ENCODE measurements at regions not wholly inside any gene's neighbourhood (a gene's known extent, or its start where the extent isn't known, plus 50 kb on each side); places are given as distances from the start of the nearest gene placed in this dataset.

DNA sequence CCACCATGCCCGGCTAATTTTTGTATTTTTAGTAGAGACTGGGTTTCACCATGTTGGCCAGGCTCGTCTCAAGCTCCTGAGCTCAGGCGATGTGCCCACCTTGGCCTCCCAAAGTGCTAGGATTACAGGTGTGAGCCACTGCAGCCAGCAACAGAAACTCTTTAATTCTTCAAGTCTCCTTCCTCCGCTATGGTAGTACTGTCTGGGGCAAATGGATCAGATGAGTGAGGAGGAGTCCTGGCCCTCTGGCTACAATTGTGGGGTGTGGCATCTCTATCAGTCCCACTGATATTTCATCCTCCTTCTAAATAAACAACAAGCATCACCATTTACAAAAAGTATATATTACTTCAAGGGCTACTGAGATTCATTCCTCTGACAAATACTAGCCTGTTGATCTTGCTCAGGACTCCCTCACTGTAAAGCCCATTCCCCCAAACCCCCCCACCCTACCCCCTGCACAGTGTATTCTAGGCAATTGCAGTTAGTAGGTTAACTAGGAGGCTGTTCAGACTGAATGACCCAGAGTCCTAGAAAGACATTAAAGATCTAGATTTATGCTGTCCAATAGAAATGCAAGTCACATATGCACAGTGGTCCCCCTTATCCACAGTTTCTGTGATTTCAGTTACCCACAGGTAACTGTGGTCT is 71.2 kb upstream of the STAM2 start:
- DNase-seq: no peak
- Mint-ChIP-seq H3K4me1 (peaks cover 25% of the 10 kb centered on the region), H3K27me3 (ENCODE audit: low read depth, poor library complexity) (peaks cover 6% of the 10 kb centered on the region), H3K36me3 (ENCODE audit: low read depth) (no peaks in the 10 kb centered on the region), H3K9me3 (no peaks in the 10 kb centered on the region), H3K4me3 (no peak overlapping the region), H3K27ac (no peak overlapping the region)
- TF ChIP-seq, protein P1, sequence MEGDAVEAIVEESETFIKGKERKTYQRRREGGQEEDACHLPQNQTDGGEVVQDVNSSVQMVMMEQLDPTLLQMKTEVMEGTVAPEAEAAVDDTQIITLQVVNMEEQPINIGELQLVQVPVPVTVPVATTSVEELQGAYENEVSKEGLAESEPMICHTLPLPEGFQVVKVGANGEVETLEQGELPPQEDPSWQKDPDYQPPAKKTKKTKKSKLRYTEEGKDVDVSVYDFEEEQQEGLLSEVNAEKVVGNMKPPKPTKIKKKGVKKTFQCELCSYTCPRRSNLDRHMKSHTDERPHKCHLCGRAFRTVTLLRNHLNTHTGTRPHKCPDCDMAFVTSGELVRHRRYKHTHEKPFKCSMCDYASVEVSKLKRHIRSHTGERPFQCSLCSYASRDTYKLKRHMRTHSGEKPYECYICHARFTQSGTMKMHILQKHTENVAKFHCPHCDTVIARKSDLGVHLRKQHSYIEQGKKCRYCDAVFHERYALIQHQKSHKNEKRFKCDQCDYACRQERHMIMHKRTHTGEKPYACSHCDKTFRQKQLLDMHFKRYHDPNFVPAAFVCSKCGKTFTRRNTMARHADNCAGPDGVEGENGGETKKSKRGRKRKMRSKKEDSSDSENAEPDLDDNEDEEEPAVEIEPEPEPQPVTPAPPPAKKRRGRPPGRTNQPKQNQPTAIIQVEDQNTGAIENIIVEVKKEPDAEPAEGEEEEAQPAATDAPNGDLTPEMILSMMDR (IDR thresholded peaks at IDR 0.05): no peak

DNA sequence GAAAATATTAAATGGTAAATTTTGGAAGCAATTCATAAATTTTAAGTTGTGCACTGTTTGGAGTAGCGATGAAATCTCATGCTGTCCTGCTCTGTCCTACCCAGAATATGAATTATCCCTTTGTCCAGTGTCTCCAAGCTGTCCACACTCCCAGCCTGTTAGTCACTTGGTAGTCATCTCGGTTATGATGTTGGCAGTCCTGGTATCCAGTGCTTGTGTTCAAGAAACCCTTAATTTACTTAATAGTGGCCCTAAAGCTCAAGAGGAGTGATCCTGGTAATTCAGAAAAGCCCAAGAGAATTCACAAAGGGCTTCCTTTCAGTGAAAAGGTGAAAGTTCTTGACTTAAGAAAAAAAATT is 71.8 kb upstream of the STAM2 start:
- peaks cover 6% of the 10 kb centered on the region for H3K27me3 Mint-ChIP-seq (ENCODE audit: low read depth, poor library complexity)
- H3K27ac Mint-ChIP-seq: no peak overlapping the region
- TF ChIP-seq, protein P1 (IDR thresholded peaks at IDR 0.05): no peak
- H3K36me3 Mint-ChIP-seq (ENCODE audit: low read depth): no peaks in the 10 kb centered on the region
- DNase-seq: no peak
- H3K4me3 Mint-ChIP-seq: no peak overlapping the region
- no peaks in the 10 kb centered on the region for H3K9me3 Mint-ChIP-seq
- H3K4me1 Mint-ChIP-seq: peaks cover 25% of the 10 kb centered on the region

DNA sequence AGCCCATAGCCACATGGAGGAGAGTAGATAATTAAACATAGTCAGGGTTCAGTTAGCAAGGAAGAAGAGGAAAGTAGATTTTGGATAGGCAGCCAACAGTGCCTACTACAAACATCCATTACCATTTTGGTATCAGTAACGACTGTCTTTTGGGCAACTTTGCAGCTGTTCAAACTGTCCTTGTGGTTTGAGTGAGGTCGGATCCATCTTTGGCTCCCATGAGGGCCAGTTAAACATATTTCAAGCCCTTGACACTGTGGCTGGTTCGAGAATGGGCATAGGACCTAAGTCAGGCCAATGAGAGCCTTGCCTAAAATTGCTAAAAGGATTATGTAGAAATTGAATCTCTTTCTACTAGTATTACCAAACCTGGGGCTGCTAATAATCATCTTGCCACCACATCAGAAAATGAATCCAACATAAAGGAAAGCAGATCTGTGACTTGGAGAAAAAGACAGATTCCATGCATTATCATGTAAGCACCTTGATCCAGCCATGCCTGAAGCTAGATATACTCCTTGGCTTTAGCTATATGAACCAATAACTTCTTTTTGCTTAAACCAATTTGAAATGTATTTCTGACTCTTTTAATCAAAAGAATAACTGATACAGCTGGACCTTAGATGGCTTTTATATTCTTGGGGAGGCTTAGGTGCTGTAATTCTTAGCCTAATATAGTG is 75.0 kb upstream of the STAM2 start:
- no peaks in the 10 kb centered on the region for H3K9me3 Mint-ChIP-seq
- no peak for DNase-seq

DNA sequence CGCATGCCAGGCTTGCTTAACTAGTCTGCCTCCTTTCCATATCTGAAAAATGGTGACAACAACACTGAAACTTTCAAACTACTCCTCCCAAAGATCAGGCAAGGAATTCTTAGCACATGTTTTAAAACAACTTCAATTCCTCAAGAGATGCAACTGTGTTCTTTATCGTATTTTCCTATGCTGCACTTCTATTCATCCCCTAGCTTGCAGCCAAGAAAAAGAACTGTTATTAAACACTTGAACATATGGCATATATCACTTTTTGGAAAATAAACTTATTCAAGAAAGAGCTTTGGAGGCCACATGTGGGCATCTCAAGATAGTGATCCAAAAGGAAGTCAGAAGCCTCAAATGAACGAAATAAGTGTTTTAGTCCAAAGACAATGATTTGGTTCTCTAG is 75.6 kb upstream of the STAM2 start:
- Mint-ChIP-seq H3K36me3 (ENCODE audit: low read depth) (no peaks in the 10 kb centered on the region), H3K27ac (no peak overlapping the region), H3K4me1 (no peaks in the 10 kb centered on the region), H3K9me3 (no peaks in the 10 kb centered on the region), H3K4me3 (no peak overlapping the region), H3K27me3 (ENCODE audit: low read depth, poor library complexity) (peaks cover 6% of the 10 kb centered on the region)
- no peak for DNase-seq
- TF ChIP-seq, protein P1 (IDR thresholded peaks at IDR 0.05): no peak

More for the DNA sequence above, 75.0 kb upstream of the STAM2 start:
- TF ChIP-seq, protein P1 (IDR thresholded peaks at IDR 0.05): no peak
- no peak overlapping the region for H3K4me3 Mint-ChIP-seq
- peaks cover 6% of the 10 kb centered on the region for H3K27me3 Mint-ChIP-seq (ENCODE audit: low read depth, poor library complexity)
- H3K4me1 Mint-ChIP-seq: peaks cover 4% of the 10 kb centered on the region
- H3K36me3 Mint-ChIP-seq (ENCODE audit: low read depth): no peaks in the 10 kb centered on the region
- no peak overlapping the region for H3K27ac Mint-ChIP-seq

DNA sequence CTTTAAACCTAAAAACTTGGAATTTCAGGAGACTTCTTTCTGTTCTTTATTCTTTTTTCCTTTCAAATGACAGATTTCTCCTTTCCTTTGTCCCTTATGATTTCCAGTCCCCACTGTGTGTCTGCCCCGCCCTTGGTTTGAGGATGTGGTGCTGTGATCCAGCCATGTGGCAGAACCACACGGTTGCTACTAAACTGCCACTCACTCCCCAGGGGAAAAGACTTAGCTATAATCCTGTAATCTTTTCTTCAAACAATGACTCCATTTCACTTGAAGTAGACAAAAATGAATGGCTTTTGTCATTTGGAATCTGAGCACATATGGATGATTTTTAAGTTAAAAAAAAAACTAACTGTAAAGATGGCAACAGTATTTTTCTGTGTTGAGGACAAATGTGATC is 76.2 kb upstream of the STAM2 start:
- Mint-ChIP-seq H3K4me3 (no peak overlapping the region), H3K4me1 (no peaks in the 10 kb centered on the region), H3K36me3 (ENCODE audit: low read depth) (no peaks in the 10 kb centered on the region), H3K27me3 (ENCODE audit: low read depth, poor library complexity) (peaks cover 6% of the 10 kb centered on the region), H3K9me3 (no peaks in the 10 kb centered on the region), H3K27ac (no peak overlapping the region)
- TF ChIP-seq, protein P1 (IDR thresholded peaks at IDR 0.05): no peak
- DNase-seq: no peak

DNA sequence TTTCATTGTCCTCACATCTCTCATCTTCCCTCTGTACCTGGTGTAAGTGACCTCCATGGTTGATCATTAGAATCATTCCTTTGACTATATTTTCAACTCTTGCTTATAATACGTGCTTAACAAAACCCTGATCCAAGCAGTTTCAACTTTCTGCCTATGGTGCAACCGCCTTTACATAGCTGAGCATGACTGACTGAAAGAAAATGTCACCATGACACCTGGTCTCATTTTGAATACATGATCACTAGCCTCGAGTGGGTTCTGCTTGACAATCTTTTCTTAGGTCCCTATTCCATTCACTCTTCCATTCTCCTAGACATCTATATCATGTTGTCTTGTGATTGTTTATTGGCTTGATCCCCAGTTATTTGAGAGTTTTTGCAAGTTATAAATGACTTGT is 78.9 kb upstream of the STAM2 start:
- Mint-ChIP-seq H3K4me1 (no peaks in the 10 kb centered on the region), H3K27me3 (ENCODE audit: low read depth, poor library complexity) (peaks cover 10% of the 10 kb centered on the region), H3K27ac (no peak overlapping the region), H3K4me3 (no peak overlapping the region), H3K36me3 (ENCODE audit: low read depth) (no peaks in the 10 kb centered on the region), H3K9me3 (no peaks in the 10 kb centered on the region)
- TF ChIP-seq, protein P1 (IDR thresholded peaks at IDR 0.05): no peak
- no peak for DNase-seq

Measured in nephron progenitor cell (in vitro differentiated cells).